Spleen (tissue), 7 donors: ENCODE measurements at regions not wholly inside any gene's neighbourhood (a gene's known extent, or its start where the extent isn't known, plus 50 kb on each side); places are given as distances from the start of the nearest gene placed in this dataset.

Experiments used
- POLR2A ChIP-seq, 3 donors: fragments of 450-650 bp; IDR thresholded peaks; one replicate each; pipeline ENCODE4 v1.5.1; 2017; ENCODE audit warnings: antibody characterized with exemption in 3 of 3, mild to moderate bottlenecking in 1 of 3
- TF ChIP-seq, protein P1 (sequence below), 11 experiments: fragments of 200-600 bp in 7 of 11; fragments of 450-650 bp in 4 of 11; sonication (generic) in 4 of 11; IDR thresholded peaks in 8 of 11; conservative IDR thresholded peaks in 3 of 11; 1 replicate in 7 of 11; 2 replicates in 4 of 11; pipeline versions ENCODE4 v1.4.0 to v1.8.0; 2016 to 2021; ENCODE audit warnings: antibody characterized with exemption in 11 of 11, inconsistent platforms in 4 of 11, mild to moderate bottlenecking in 1 of 11
- donor health status: DM: no; HTN: no; CAD: no; lungs with moderate emphysema.
- donor health status: DM: no; HTN: no; CAD: no.
- donor health status: DM: no; HTN: no; CAD: no.

DNA sequence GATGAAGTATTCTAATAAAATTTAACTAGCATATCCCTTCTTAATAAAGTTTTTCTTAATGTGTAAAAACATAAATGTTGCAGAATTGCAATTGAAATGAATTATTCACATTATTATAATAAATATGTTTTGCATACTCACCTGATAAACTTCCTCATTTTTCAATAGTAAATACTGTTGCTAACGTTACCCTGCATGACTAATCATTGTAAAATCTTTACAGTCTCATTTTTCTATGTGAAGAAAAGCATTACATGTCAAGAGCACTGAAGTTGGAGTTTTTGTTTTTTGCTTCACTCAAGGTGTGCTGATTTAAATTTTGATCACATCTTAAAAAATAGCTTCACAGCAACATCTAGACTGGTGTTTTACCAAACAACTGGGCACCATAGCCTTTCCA is 157.2 kb upstream of the CDH18 start:
- TF ChIP-seq, protein P1, sequence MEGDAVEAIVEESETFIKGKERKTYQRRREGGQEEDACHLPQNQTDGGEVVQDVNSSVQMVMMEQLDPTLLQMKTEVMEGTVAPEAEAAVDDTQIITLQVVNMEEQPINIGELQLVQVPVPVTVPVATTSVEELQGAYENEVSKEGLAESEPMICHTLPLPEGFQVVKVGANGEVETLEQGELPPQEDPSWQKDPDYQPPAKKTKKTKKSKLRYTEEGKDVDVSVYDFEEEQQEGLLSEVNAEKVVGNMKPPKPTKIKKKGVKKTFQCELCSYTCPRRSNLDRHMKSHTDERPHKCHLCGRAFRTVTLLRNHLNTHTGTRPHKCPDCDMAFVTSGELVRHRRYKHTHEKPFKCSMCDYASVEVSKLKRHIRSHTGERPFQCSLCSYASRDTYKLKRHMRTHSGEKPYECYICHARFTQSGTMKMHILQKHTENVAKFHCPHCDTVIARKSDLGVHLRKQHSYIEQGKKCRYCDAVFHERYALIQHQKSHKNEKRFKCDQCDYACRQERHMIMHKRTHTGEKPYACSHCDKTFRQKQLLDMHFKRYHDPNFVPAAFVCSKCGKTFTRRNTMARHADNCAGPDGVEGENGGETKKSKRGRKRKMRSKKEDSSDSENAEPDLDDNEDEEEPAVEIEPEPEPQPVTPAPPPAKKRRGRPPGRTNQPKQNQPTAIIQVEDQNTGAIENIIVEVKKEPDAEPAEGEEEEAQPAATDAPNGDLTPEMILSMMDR (IDR thresholded peaks at IDR 0.05 in 8 of 11, conservative IDR thresholded peaks at IDR 0.05 in 3 of 11): no peak
- TF ChIP-seq POLR2A (IDR thresholded peaks at IDR 0.05): no peak
